ENCODE measurements at regions not wholly inside any gene's neighbourhood (a gene's known extent, or its start where the extent isn't known, plus 50 kb on each side); places are given as distances from the start of the nearest gene placed in this dataset.

- CTCF ChIA-PET, result no interaction called here
- Histone ChIP-seq H3K27me3 (ENCODE audit: control insufficient read depth in 2 of 2, insufficient read depth in 2 of 2, low read length in 2 of 2) (no peaks in the 10 kb centered on the region), H3K4me1 (ENCODE audit: control insufficient read depth, extremely low read depth, insufficient read depth, low read length) (no peaks in the 10 kb centered on the region), H3K79me2 (ENCODE audit: control insufficient read depth, insufficient read depth, low read length) (no peaks in the 10 kb centered on the region), H3K4me3 (replicated peaks in 1 of 3; ENCODE audit: insufficient read depth in 1 of 3, low read depth in 1 of 3, low read length in 3 of 3) (no peak overlapping the region), H3K9me3 (replicated peaks; ENCODE audit: control insufficient read depth, insufficient read depth, low read length) (no peaks in the 10 kb centered on the region), H3K9me1 (replicated peaks; ENCODE audit: control insufficient read depth, extremely low read depth, insufficient read depth, low read length) (no peaks in the 10 kb centered on the region), H3K36me3 (ENCODE audit: control insufficient read depth in 2 of 2, extremely low read depth in 1 of 2, insufficient read depth in 2 of 2, low read length in 2 of 2) (no peaks in the 10 kb centered on the region), H3K4me2 (ENCODE audit: insufficient read depth, low read length) (no peak overlapping the region), H3K9ac (replicated peaks; ENCODE audit: extremely low read depth, insufficient read depth, low read length) (no peak overlapping the region), H4K20me1 (replicated peaks; ENCODE audit: control insufficient read depth, extremely low read depth, insufficient read depth, low read length) (no peaks in the 10 kb centered on the region), H2AFZ (ENCODE audit: low read depth, low read length) (no peak overlapping the region), H3K27ac (ENCODE audit: insufficient read depth, low read depth, low read length) (no peak overlapping the region)
- dilution Hi-C loops (cut with MboI; ENCODE audit: extremely low pct_ligation_motif_present, low sequenced_read_pairs) (no loop called here), intact Hi-C loops (cut with micrococcal nuclease) (no loop called here)
- FAIRE-seq, result no peak
- POLR2A ChIA-PET, result no interaction called here
- no peak for DNase-seq (ENCODE audit: low read depth, low spot score)
- BruUV-seq (replicated peaks), result no TSS peak
- TF ChIP-seq POLR2AphosphoS5 (IDR thresholded peaks at IDR 0.05; ENCODE audit: insufficient read depth, low read depth, low read length) (no peak), MYC (IDR thresholded peaks at IDR 0.05; ENCODE audit: low read depth, low read length) (no peak), JUN (IDR thresholded peaks at IDR 0.05; ENCODE audit: borderline replicate concordance, insufficient read depth, insufficient read length, low read depth) (no peak), POLR2A (IDR thresholded peaks at IDR 0.05; ENCODE audit: low read depth, low read length) (no peak), CTCF (IDR thresholded peaks at IDR 0.05; ENCODE audit: extremely low read depth in 1 of 2, insufficient read depth in 1 of 2, low read depth in 1 of 2, low read length in 2 of 2) (no peak), GATA2 (IDR thresholded peaks at IDR 0.05; ENCODE audit: insufficient read depth, insufficient read length, low read depth, low read length) (no peak), FOS (IDR thresholded peaks at IDR 0.05; ENCODE audit: borderline replicate concordance, insufficient read depth, low read length) (no peak), EZH2 (IDR thresholded peaks at IDR 0.05; ENCODE audit: borderline replicate concordance, low read depth, low read length, severe bottlenecking) (no peak)
- TF ChIP-seq, protein P1, sequence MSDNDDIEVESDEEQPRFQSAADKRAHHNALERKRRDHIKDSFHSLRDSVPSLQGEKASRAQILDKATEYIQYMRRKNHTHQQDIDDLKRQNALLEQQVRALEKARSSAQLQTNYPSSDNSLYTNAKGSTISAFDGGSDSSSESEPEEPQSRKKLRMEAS (IDR thresholded peaks at IDR 0.05; ENCODE audit: insufficient read depth, insufficient read length), result no peak
Measured at GRCh38 chr12:97223419-97223818, 239.2 kb upstream of the RMST start.
